Neural progenitor cell (in vitro differentiated cells): ENCODE measurements at regions not wholly inside any gene's neighbourhood (a gene's known extent, or its start where the extent isn't known, plus 50 kb on each side); places are given as distances from the start of the nearest gene placed in this dataset.

Source experiments
- EZH2 ChIP-seq: fragments of 200-600 bp; sonication (generic); IDR thresholded peaks from 2 replicates; pipeline ENCODE4 v1.6.1; 2017; ENCODE audit warnings: antibody characterized with exemption, mild to moderate bottlenecking, moderate library complexity
- TF ChIP-seq, protein P1 (sequence below): fragments of 200-600 bp; sonication (generic); IDR thresholded peaks from 2 replicates; pipeline ENCODE4 v1.5.1; 2017; ENCODE audit warnings: antibody characterized with exemption, mild to moderate bottlenecking

DNA sequence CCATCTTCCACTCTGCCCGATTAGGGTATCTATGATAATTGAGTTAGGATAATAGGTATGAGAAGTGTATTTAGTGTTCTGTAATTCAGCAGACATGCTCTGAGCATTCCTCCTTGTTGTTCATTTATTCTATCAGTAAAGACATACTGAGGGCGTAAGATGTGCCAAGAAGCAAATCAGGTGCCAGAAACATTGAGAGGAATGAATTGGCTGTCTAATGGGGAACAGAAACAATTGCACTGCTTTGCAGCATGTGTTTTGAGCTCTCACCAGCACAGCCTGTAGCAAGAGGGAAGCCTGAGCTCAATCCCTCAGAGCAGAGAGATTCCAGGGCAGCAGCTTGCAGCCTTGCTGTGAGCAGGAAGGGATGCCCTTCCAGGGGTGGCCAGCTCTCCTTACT, 589.3 kb downstream of the BCL11B start:
- TF ChIP-seq, protein P1, sequence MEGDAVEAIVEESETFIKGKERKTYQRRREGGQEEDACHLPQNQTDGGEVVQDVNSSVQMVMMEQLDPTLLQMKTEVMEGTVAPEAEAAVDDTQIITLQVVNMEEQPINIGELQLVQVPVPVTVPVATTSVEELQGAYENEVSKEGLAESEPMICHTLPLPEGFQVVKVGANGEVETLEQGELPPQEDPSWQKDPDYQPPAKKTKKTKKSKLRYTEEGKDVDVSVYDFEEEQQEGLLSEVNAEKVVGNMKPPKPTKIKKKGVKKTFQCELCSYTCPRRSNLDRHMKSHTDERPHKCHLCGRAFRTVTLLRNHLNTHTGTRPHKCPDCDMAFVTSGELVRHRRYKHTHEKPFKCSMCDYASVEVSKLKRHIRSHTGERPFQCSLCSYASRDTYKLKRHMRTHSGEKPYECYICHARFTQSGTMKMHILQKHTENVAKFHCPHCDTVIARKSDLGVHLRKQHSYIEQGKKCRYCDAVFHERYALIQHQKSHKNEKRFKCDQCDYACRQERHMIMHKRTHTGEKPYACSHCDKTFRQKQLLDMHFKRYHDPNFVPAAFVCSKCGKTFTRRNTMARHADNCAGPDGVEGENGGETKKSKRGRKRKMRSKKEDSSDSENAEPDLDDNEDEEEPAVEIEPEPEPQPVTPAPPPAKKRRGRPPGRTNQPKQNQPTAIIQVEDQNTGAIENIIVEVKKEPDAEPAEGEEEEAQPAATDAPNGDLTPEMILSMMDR: no peak
- TF ChIP-seq EZH2: no peak
